DOHH2 (cell line): ENCODE measurements at regions not wholly inside any gene's neighbourhood (a gene's known extent, or its start where the extent isn't known, plus 50 kb on each side); places are given as distances from the start of the nearest gene placed in this dataset.
"Not testable (repeated sequence)": the region's sequence is repeated elsewhere in the genome, so short reads cannot be mapped to it uniquely, and the experiment has no call there.

Experiments used
- H3F3A ChIP-seq: fragments of 200-600 bp; sonication (generic), shearing (Covaris generic); 2 replicates; pipeline ENCODE4 v1.6.0; 2016; ENCODE audit warnings: antibody characterized with exemption, mild to moderate bottlenecking; ENCODE audit not compliant: control insufficient read depth, insufficient read depth
- H3K27ac ChIP-seq: fragments of 200-600 bp; sonication (generic); 2 replicates; pipeline ENCODE4 v1.5.1; 2014; ENCODE audit warnings: low read depth, mild to moderate bottlenecking, low read length, moderate library complexity
- H3K27me3 ChIP-seq: fragments of 200-600 bp; sonication (generic); 2 replicates; pipeline ENCODE4 v1.6.1; 2014; ENCODE audit warnings: mild to moderate bottlenecking, low read length, mixed read lengths; ENCODE audit not compliant: control insufficient read depth
- H3K36me3 ChIP-seq: fragments of 200-600 bp; sonication (generic); 2 replicates; pipeline ENCODE4 v1.6.1; 2014; ENCODE audit warnings: mild to moderate bottlenecking, low read length, moderate library complexity, mixed read lengths; ENCODE audit not compliant: control insufficient read depth
- H3K4me1 ChIP-seq: fragments of 200-600 bp; sonication (generic); 2 replicates; pipeline ENCODE4 v1.6.1; 2014; ENCODE audit warnings: mild to moderate bottlenecking, low read length, mixed read lengths; ENCODE audit not compliant: control insufficient read depth
- H3K4me2 ChIP-seq: fragments of 200-600 bp; sonication (generic); 2 replicates; pipeline ENCODE4 v1.6.0; 2014; ENCODE audit warnings: mild to moderate bottlenecking, low read length, moderate library complexity
- H3K4me3 ChIP-seq: fragments of 200-600 bp; sonication (generic); 2 replicates; pipeline ENCODE4 v1.5.1; 2014; ENCODE audit warnings: mild to moderate bottlenecking, low read length, mixed read lengths
- H3K79me2 ChIP-seq: fragments of 200-600 bp; sonication (generic); 2 replicates; pipeline ENCODE4 v1.6.1; 2014; ENCODE audit warnings: mild to moderate bottlenecking, low read length, mixed read lengths; ENCODE audit not compliant: control insufficient read depth
- H3K9me2 ChIP-seq: fragments of 200-600 bp; sonication (generic); replicated peaks from 2 replicates; pipeline ENCODE4 v1.6.1; 2014; ENCODE audit warnings: mild to moderate bottlenecking, low read length, mixed read lengths; ENCODE audit not compliant: control insufficient read depth
- H3K9me3 ChIP-seq: fragments of 200-600 bp; sonication (generic); 2 replicates; pipeline ENCODE4 v1.6.1; 2014; ENCODE audit warnings: antibody characterized with exemption, low read length, mixed read lengths; ENCODE audit not compliant: control insufficient read depth, insufficient read depth
- H4K20me1 ChIP-seq: fragments of 200-600 bp; sonication (generic); 2 replicates; pipeline ENCODE4 v1.6.0; 2014; ENCODE audit warnings: low read depth, mild to moderate bottlenecking, antibody characterized with exemption, low read length, moderate library complexity; ENCODE audit not compliant: control insufficient read depth, insufficient read depth
- CTCF ChIP-seq: fragments of 200-600 bp; sonication (generic); IDR thresholded peaks from one replicate; pipeline ENCODE4 v1.5.1; 2014; ENCODE audit warnings: antibody characterized with exemption, mild to moderate bottlenecking, low read depth, low read length; ENCODE audit not compliant: poor library complexity, severe bottlenecking
- EZH2phosphoT487 ChIP-seq: fragments of 200-600 bp; sonication (generic); IDR thresholded peaks from 2 replicates; pipeline ENCODE4 v1.6.1; 2017; ENCODE audit warnings: borderline replicate concordance, mild to moderate bottlenecking, antibody characterized with exemption, low read length, moderate library complexity, mixed read lengths

GRCh38 chr5:82436291-82436690, 158.1 kb upstream of the RPS23 start:
- Histone ChIP-seq H3K79me2 (no peaks in the 10 kb centered on the region), H3K4me2 (no peak overlapping the region), H3K4me3 (no peak overlapping the region), H3K36me3 (no peaks in the 10 kb centered on the region), H3K9me2 (no peaks in the 10 kb centered on the region), H3K9me3 (no peaks in the 10 kb centered on the region), H3F3A (no peaks in the 10 kb centered on the region), H3K27ac (no peak overlapping the region), H3K4me1 (no peaks in the 10 kb centered on the region), H3K27me3 (no peaks in the 10 kb centered on the region), H4K20me1 (no peaks in the 10 kb centered on the region)
- TF ChIP-seq CTCF = no peak
- TF ChIP-seq EZH2phosphoT487 = no peak

DNA sequence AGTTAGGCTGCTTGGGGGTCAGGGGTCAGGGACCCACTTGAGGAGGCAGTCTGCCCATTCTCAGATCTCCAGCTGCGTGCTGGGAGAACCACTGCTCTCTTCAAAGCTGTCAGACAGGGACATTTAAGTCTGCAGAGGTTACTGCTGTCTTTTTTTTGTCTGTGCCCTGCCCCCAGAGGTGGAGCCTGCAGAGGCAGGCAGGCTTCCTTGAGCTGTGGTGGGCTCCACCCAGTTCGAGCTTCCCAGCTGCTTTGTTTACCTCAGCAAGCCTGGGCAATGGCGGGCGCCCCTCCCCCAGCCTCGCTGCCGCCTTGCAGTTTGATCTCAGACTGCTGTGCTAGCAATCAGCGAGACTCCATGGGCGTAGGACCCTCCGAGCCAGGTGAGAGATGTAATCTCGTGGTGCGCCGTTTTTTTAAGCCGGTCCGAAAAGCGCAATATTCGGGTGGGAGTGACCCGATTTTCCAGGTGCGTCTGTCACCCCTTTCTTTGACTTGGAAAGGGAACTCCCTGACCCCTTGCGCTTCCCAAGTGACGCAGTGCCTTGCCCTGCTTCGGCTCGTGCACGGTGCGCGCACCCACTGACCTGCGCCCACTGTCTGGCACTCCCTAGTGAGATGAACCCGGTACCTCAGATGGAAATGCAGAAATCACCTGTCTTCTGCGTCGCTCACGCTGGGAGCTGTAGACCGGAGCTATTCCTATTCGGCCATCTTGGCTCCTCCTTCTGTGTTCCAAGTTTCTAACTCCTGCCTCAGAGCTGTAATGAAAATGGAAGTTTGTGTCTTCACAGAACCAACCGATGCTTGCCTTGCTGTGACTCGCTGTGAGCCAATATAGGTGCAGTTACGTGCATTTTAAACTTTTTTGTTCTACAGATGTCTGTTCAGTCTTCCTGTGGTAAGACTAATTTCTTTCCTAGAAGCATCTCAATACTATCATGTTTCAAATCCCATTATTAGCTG, 156.8 kb upstream of the RPS23 start:
- not testable (repeated sequence) for H3K79me2 ChIP-seq, H3K27me3 ChIP-seq, H3K4me2 ChIP-seq, H3F3A ChIP-seq, H3K4me1 ChIP-seq, H3K9me2 ChIP-seq, H3K27ac ChIP-seq, H3K9me3 ChIP-seq, H4K20me1 ChIP-seq, H3K4me3 ChIP-seq, H3K36me3 ChIP-seq

GRCh38 chr5:82426464-82427154, 148.5 kb upstream of the RPS23 start:
- Histone ChIP-seq H3K27me3 (no peaks in the 10 kb centered on the region), H3K4me1 (no peaks in the 10 kb centered on the region), H3K27ac (no peak overlapping the region), H3K36me3 (no peaks in the 10 kb centered on the region), H3K79me2 (no peaks in the 10 kb centered on the region), H3K4me3 (no peak overlapping the region), H3K9me2 (no peaks in the 10 kb centered on the region), H4K20me1 (no peaks in the 10 kb centered on the region), H3K9me3 (no peaks in the 10 kb centered on the region), H3F3A (no peaks in the 10 kb centered on the region), H3K4me2 (no peak overlapping the region)
- TF ChIP-seq EZH2phosphoT487 (no peak), CTCF (no peak)

GRCh38 chr5:82425591-82425990, 147.4 kb upstream of the RPS23 start:
- H3K27me3 ChIP-seq = no peaks in the 10 kb centered on the region
- H3K36me3 ChIP-seq = no peaks in the 10 kb centered on the region
- H3K27ac ChIP-seq = no peak overlapping the region
- H3K79me2 ChIP-seq = no peaks in the 10 kb centered on the region
- no peak for TF ChIP-seq EZH2phosphoT487
- TF ChIP-seq CTCF = no peak
- no peaks in the 10 kb centered on the region for H3K4me1 ChIP-seq
- H3K9me2 ChIP-seq = no peaks in the 10 kb centered on the region
- no peaks in the 10 kb centered on the region for H3K9me3 ChIP-seq
- H3K4me3 ChIP-seq = no peak overlapping the region
- H3K4me2 ChIP-seq = no peak overlapping the region
- H3F3A ChIP-seq = no peaks in the 10 kb centered on the region
- no peaks in the 10 kb centered on the region for H4K20me1 ChIP-seq
